Fibroblast of the aortic adventitia (primary cell): ENCODE measurements at regions not wholly inside any gene's neighbourhood (a gene's known extent, or its start where the extent isn't known, plus 50 kb on each side); places are given as distances from the start of the nearest gene placed in this dataset.

Experiments
- DNase-seq: peaks from one replicate; pipeline ENCODE4 v3.0.0-alpha.2; 2010; ENCODE audit warnings: low read depth
- H3K4me3 ChIP-seq: 2 replicates; pipeline ENCODE4 v1.5.1; 2011; ENCODE audit warnings: low read depth, mild to moderate bottlenecking, control low read depth, low read length, moderate library complexity
- CTCF ChIP-seq: IDR thresholded peaks from 2 replicates; pipeline ENCODE4 v1.5.1; 2011; ENCODE audit warnings: mild to moderate bottlenecking, low read length, control low read depth, inconsistent platforms; ENCODE audit not compliant: insufficient read depth

- H3K4me3 ChIP-seq, result no peak overlapping the region
- no peak for DNase-seq
- TF ChIP-seq CTCF, result no peak
Observed at GRCh38 chr16:26735521-26735920, 331.2 kb upstream of the C16orf82 start.

GRCh38 chr16:26736084-26736483 lies 330.6 kb upstream of the C16orf82 start:
- DNase-seq, result no peak
- H3K4me3 ChIP-seq, result no peak overlapping the region
- TF ChIP-seq CTCF, result no peak

GRCh38 chr16:26740771-26741170 lies 326.0 kb upstream of the C16orf82 start:
- no peak for TF ChIP-seq CTCF
- no peak for DNase-seq
- H3K4me3 ChIP-seq, result no peak overlapping the region

- TF ChIP-seq CTCF, result no peak
Observed at GRCh38 chr16:26742040-26742439, 324.7 kb upstream of the C16orf82 start.

GRCh38 chr16:26744430-26744829 lies 322.3 kb upstream of the C16orf82 start:
- TF ChIP-seq CTCF, result no peak
- no peak overlapping the region for H3K4me3 ChIP-seq
- DNase-seq, result no peak

More at GRCh38 chr16:26742040-26742439, 324.7 kb upstream of the C16orf82 start:
- no peak for DNase-seq
- no peak overlapping the region for H3K4me3 ChIP-seq

- TF ChIP-seq CTCF, result no peak
- no peak overlapping the region for H3K4me3 ChIP-seq
- no peak for DNase-seq
Observed at GRCh38 chr16:26747760-26748159, 319.0 kb upstream of the C16orf82 start.

- H3K4me3 ChIP-seq, result no peak overlapping the region
- DNase-seq, result no peak
- TF ChIP-seq CTCF, result no peak
Observed at GRCh38 chr16:26749072-26749471, 317.7 kb upstream of the C16orf82 start.
